22Rv1 (cell line): ENCODE measurements at regions not wholly inside any gene's neighbourhood (a gene's known extent, or its start where the extent isn't known, plus 50 kb on each side); places are given as distances from the start of the nearest gene placed in this dataset.

Experiments used
- CTCF ChIP-seq: fragments of 450-650 bp; IDR thresholded peaks from 2 replicates; pipeline ENCODE4 v1.5.1; 2017; ENCODE audit warnings: mild to moderate bottlenecking
- ZFX ChIP-seq: fragments of 450-650 bp; IDR thresholded peaks from 2 replicates; pipeline ENCODE4 v1.6.1; 2017; ENCODE audit warnings: antibody characterized with exemption, borderline replicate concordance

- no peak for TF ChIP-seq CTCF
- TF ChIP-seq ZFX = no peak
These were observed 371.3 kb upstream of the FAR2 start for GRCh38 chr12:28777603-28778365.
